LNCAP (cell line): ENCODE measurements at regions not wholly inside any gene's neighbourhood (a gene's known extent, or its start where the extent isn't known, plus 50 kb on each side); places are given as distances from the start of the nearest gene placed in this dataset.
A peak's percentile ranks its signal among the peaks of the same experiment; 100 is the strongest.

Experiments
- CTCF ChIP-seq: fragments of 450-650 bp; IDR thresholded peaks from 2 replicates; pipeline ENCODE4 v1.5.1; 2017; ENCODE audit warnings: mild to moderate bottlenecking

GRCh38 chr7:85396676-85397075 is 209.8 kb upstream of the SEMA3D start:
- TF ChIP-seq CTCF = no peak

- peak; percentile 45; the same call in 1 of the 2 replicates for TF ChIP-seq CTCF
These were observed 205.9 kb upstream of the SEMA3D start for GRCh38 chr7:85392789-85393188.

GRCh38 chr7:85392326-85392725 is 205.5 kb upstream of the SEMA3D start:
- TF ChIP-seq CTCF = no peak

- TF ChIP-seq CTCF = no peak
These were observed 199.6 kb upstream of the SEMA3D start for GRCh38 chr7:85386460-85386859.

GRCh38 chr7:85384392-85384791 is 197.5 kb upstream of the SEMA3D start:
- TF ChIP-seq CTCF = no peak

DNA sequence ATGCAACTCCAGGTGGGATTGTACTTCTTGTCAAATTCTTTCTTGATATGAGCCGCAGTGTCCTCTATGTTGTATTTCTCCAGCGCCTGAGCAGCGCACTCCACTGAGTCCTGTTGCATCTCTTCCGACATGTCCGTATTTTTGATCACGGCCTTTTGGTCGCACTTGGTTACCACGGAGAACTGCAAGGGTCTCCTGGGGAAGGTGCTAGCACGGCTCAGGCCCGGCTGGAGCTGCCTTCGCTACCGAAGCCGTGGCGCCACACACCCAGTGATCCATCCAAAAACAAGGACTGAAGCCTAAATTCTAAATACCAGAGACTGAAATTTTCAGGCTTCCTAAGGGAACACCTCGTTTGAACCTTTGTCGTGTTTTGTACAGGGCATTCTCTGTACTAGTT is 194.4 kb upstream of the SEMA3D start:
- no peak for TF ChIP-seq CTCF

- TF ChIP-seq CTCF = no peak
These were observed 189.7 kb upstream of the SEMA3D start for GRCh38 chr7:85376589-85376988.

GRCh38 chr7:85356916-85357315 is 170.1 kb upstream of the SEMA3D start:
- no peak for TF ChIP-seq CTCF
